Sciatic nerve (tissue), 2 donors: ENCODE measurements at regions not wholly inside any gene's neighbourhood (a gene's known extent, or its start where the extent isn't known, plus 50 kb on each side); places are given as distances from the start of the nearest gene placed in this dataset.
"Not testable (repeated sequence)": the region's sequence is repeated elsewhere in the genome, so short reads cannot be mapped to it uniquely, and the experiment has no call there.

Experiments
- ATAC-seq: fragments of 200-7000 bp; cut with Tn5 transposase; one replicate; pipeline ENCODE4 v1.9.1; 2020; ENCODE audit warnings: mild to moderate bottlenecking, moderate library complexity
- DNase-seq: peaks from one replicate; pipeline ENCODE4 v3.0.0-alpha.2; 2020; ENCODE audit warnings: low spot score
- intact Hi-C: fragments of 100-400 bp; cut with DNase I; formaldehyde crosslinking; loops from one replicate; pipeline ENCODE4 v1.14.2; 2022
- donor health status: DM: no; HTN: no; CAD: no.
- donor health status: DM: no; HTN: no; CAD: no.

GRCh38 chr7:16270844-16271243 lies 150.5 kb downstream of the CRPPA start:
- ATAC-seq (no peak), DNase-seq (no peak)
- intact Hi-C loops, result loop anchor here (5.0 kb wide), 1 partner anchor 869 kb away; no protein-coding TSS in a partner anchor

GRCh38 chr7:16268821-16269768 lies 152.2 kb downstream of the CRPPA start:
- DNase-seq, result no peak
- intact Hi-C loops, result no loop called here
- ATAC-seq, result peak; percentile 46

GRCh38 chr7:16267953-16268820 lies 153.2 kb downstream of the CRPPA start:
- intact Hi-C loops, result no loop called here
- no peak for ATAC-seq
- DNase-seq, result no peak

- intact Hi-C loops, result no loop called here
- DNase-seq (no peak), ATAC-seq (no peak)
These were observed 154.5 kb downstream of the CRPPA start for GRCh38 chr7:16266877-16267276.

GRCh38 chr7:16266470-16266869 lies 154.9 kb downstream of the CRPPA start:
- intact Hi-C loops, DNase-seq, ATAC-seq: not testable (repeated sequence)

GRCh38 chr7:16265863-16266458 lies 155.4 kb downstream of the CRPPA start:
- no peak for ATAC-seq
- intact Hi-C loops, result no loop called here
- no peak for DNase-seq

GRCh38 chr7:16264823-16265804 lies 156.2 kb downstream of the CRPPA start:
- no peak for ATAC-seq
- intact Hi-C loops, result no loop called here

GRCh38 chr7:16264036-16264819 lies 157.1 kb downstream of the CRPPA start:
- intact Hi-C loops, result no loop called here
- ATAC-seq (no peak), DNase-seq (no peak)

More at GRCh38 chr7:16264823-16265804, 156.2 kb downstream of the CRPPA start:
- no peak for DNase-seq

- intact Hi-C loops, ATAC-seq, DNase-seq: not testable (repeated sequence)
These were observed 158.0 kb downstream of the CRPPA start for GRCh38 chr7:16263377-16263776.

- intact Hi-C loops, result no loop called here
- DNase-seq (no peak), ATAC-seq (no peak)
These were observed 159.7 kb downstream of the CRPPA start for GRCh38 chr7:16261654-16262053.

- intact Hi-C loops, result no loop called here
- DNase-seq, result no peak
- no peak for ATAC-seq
These were observed 160.2 kb downstream of the CRPPA start for GRCh38 chr7:16261100-16261499.

- ATAC-seq (no peak), DNase-seq (no peak)
- intact Hi-C loops, result no loop called here
These were observed 161.1 kb downstream of the CRPPA start for GRCh38 chr7:16260236-16260728.

- intact Hi-C loops, DNase-seq, ATAC-seq: not testable (repeated sequence)
These were observed 164.9 kb downstream of the CRPPA start for GRCh38 chr7:16256419-16256818.

GRCh38 chr7:16255952-16256351 lies 165.4 kb downstream of the CRPPA start:
- intact Hi-C loops, DNase-seq, ATAC-seq: not testable (repeated sequence)

GRCh38 chr7:16250655-16251054 lies 170.7 kb downstream of the CRPPA start:
- intact Hi-C loops, ATAC-seq, DNase-seq: not testable (repeated sequence)

- ATAC-seq, DNase-seq, intact Hi-C loops: not testable (repeated sequence)
These were observed 172.1 kb downstream of the CRPPA start for GRCh38 chr7:16249204-16249603.

- ATAC-seq, DNase-seq, intact Hi-C loops: not testable (repeated sequence)
These were observed 172.8 kb downstream of the CRPPA start for GRCh38 chr7:16248556-16248955.
